ENCODE measurements at regions not wholly inside any gene's neighbourhood (a gene's known extent, or its start where the extent isn't known, plus 50 kb on each side); places are given as distances from the start of the nearest gene placed in this dataset. TPM values are rescaled to one million over a fixed set of nuclear protein-coding genes. Genes with fewer than 3 reads are reported as not detected.

Small RNA genes lying in the stretch of these regions (small RNA-seq; reads per million reads assigned to genes)
- gene HIGD1AP4 (ENCODE audit: low replicate concordance) (not detected), gene RN7SL807P (ENCODE audit: low replicate concordance) (not detected)
